Fibroblast of lung (primary cell): ENCODE measurements at regions not wholly inside any gene's neighbourhood (a gene's known extent, or its start where the extent isn't known, plus 50 kb on each side); places are given as distances from the start of the nearest gene placed in this dataset.

Experiments
- DNase-seq, 2 donors: peaks; one replicate each; pipeline versions ENCODE4 v3.0.0 to v3.0.0-alpha.2; 2010; ENCODE audit warnings: low read depth in 2 of 2
- H2AFZ ChIP-seq: 2 replicates; pipeline ENCODE4 v1.5.1; 2012; ENCODE audit warnings: low read length, control low read depth, inconsistent platforms
- H3K27ac ChIP-seq: 2 replicates; pipeline ENCODE4 v1.5.1; 2011; ENCODE audit warnings: low read length, control low read depth; ENCODE audit not compliant: insufficient read depth
- H3K27me3 ChIP-seq: 2 replicates; pipeline ENCODE4 v1.5.1; 2011; ENCODE audit warnings: mild to moderate bottlenecking, low read length; ENCODE audit not compliant: control insufficient read depth, insufficient read depth
- H3K36me3 ChIP-seq: 2 replicates; pipeline ENCODE4 v1.5.1; 2011; ENCODE audit warnings: low read length; ENCODE audit not compliant: control insufficient read depth, insufficient read depth
- H3K4me1 ChIP-seq: 2 replicates; pipeline ENCODE4 v1.5.1; 2011; ENCODE audit warnings: low read length; ENCODE audit not compliant: control insufficient read depth, insufficient read depth; ENCODE audit errors: extremely low read depth
- H3K4me2 ChIP-seq: 2 replicates; pipeline ENCODE4 v1.5.1; 2011; ENCODE audit warnings: low read length, control low read depth; ENCODE audit not compliant: insufficient read depth; ENCODE audit errors: extremely low read depth
- H3K4me3 ChIP-seq, 4 experiments: fragments of 200-600 bp in 1 of 4; sonication (generic) in 1 of 4; replicated peaks in 1 of 4; 2 replicates each; pipeline ENCODE4 v1.5.1; 2011 to 2016; ENCODE audit warnings: low read length in 4 of 4, low read depth in 3 of 4, mild to moderate bottlenecking in 3 of 4, control low read depth in 2 of 4, inconsistent platforms in 1 of 4, mixed read lengths in 1 of 4; ENCODE audit not compliant: insufficient read depth in 1 of 4; ENCODE audit errors: control extremely low read depth in 1 of 4
- H3K79me2 ChIP-seq: 2 replicates; pipeline ENCODE4 v1.5.1; 2012; ENCODE audit warnings: mild to moderate bottlenecking, low read length, inconsistent platforms; ENCODE audit not compliant: control insufficient read depth, insufficient read depth
- H3K9ac ChIP-seq: 2 replicates; pipeline ENCODE4 v1.5.1; 2011; ENCODE audit warnings: mild to moderate bottlenecking, low read length, control low read depth; ENCODE audit not compliant: insufficient read depth
- H3K9me3 ChIP-seq: 2 replicates; pipeline ENCODE4 v1.5.1; 2012; ENCODE audit warnings: low read depth, low read length; ENCODE audit not compliant: control insufficient read depth, insufficient read depth
- H4K20me1 ChIP-seq: 2 replicates; pipeline ENCODE4 v1.5.1; 2011; ENCODE audit warnings: low read length; ENCODE audit not compliant: control insufficient read depth, insufficient read depth; ENCODE audit errors: extremely low read depth
- CTCF ChIP-seq, 2 donors: IDR thresholded peaks in 1 of 2; conservative IDR thresholded peaks in 1 of 2; 1 replicate in 1 of 2; 2 replicates in 1 of 2; pipeline ENCODE4 v1.5.1; 2011 to 2012; ENCODE audit warnings: low read length in 2 of 2, control low read depth in 1 of 2, inconsistent platforms in 1 of 2, low read depth in 1 of 2, mild to moderate bottlenecking in 1 of 2
- EZH2 ChIP-seq: IDR thresholded peaks from 2 replicates; pipeline ENCODE4 v1.5.1; 2012; ENCODE audit warnings: low read length, control low read depth, mild to moderate bottlenecking; ENCODE audit errors: missing control alignments

DNA sequence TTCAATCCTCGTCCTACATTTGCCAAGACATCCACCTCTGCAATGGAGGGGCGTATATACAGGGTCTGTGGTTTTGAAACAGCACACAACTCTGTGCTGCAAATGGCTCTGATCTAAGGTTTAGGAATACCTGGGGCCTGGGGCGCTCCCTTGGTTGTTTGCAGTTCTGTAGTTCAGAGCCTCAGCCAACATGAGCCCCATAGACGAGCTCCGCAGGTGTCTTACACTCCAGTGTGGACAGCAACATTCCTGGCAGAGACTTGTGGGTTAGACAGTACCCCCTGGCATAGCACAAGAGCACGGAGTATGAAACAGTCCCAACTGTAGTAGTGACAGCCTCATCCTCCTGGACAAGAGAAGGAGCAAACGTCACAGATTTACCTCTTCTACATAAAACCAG is 120.3 kb upstream of the BARHL2 start:
- Histone ChIP-seq H3K9ac (no peak overlapping the region), H2AFZ (no peak overlapping the region), H3K9me3 (no peaks in the 10 kb centered on the region), H3K27me3 (peaks cover 45% of the 10 kb centered on the region), H3K4me1 (no peaks in the 10 kb centered on the region), H3K4me2 (no peak overlapping the region), H3K27ac (no peak overlapping the region), H3K79me2 (no peaks in the 10 kb centered on the region), H3K36me3 (no peaks in the 10 kb centered on the region), H4K20me1 (no peaks in the 10 kb centered on the region), H3K4me3 (no peak overlapping the region)
- DNase-seq = no peak
- no peak for TF ChIP-seq CTCF (conservative IDR thresholded peaks at IDR 0.05 in 1 of 2, IDR thresholded peaks at IDR 0.05 in 1 of 2; ENCODE audit: low read depth in 1 of 2, low read length in 2 of 2)

DNA sequence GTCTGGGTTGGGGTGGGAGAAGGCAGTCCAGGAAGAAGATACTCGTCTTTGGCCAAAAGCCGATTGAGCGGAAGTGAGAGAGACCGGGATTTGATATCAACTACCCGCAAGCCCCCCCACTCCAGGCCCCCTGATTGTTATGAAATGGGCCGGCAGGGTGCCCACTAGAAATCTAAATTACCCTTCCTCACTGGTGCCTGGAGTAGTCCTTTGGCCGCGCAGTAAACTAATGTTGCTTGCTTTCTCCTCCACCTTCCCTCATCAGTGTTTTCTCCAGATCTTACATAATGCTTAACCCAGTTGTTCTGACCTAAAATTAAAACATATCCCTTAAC is 119.2 kb upstream of the BARHL2 start:
- Histone ChIP-seq H3K36me3 (no peaks in the 10 kb centered on the region), H3K9me3 (no peaks in the 10 kb centered on the region), H3K9ac (no peak overlapping the region), H3K27ac (no peak overlapping the region), H3K4me1 (no peaks in the 10 kb centered on the region), H3K79me2 (no peaks in the 10 kb centered on the region), H2AFZ (no peak overlapping the region), H4K20me1 (no peaks in the 10 kb centered on the region), H3K4me3 (no peak overlapping the region), H3K4me2 (no peak overlapping the region), H3K27me3 (peaks cover 49% of the 10 kb centered on the region)
- no peak for TF ChIP-seq CTCF (conservative IDR thresholded peaks at IDR 0.05 in 1 of 2, IDR thresholded peaks at IDR 0.05 in 1 of 2; ENCODE audit: low read depth in 1 of 2, low read length in 2 of 2)
- no peak for TF ChIP-seq EZH2
- no peak for DNase-seq

GRCh38 chr1:90835661-90836344 is 118.7 kb upstream of the BARHL2 start:
- Histone ChIP-seq H2AFZ (no peak overlapping the region), H3K4me3 (peak overlapping the region in 1 of 4 experiments; percentile 22), H4K20me1 (no peaks in the 10 kb centered on the region), H3K27me3 (peaks cover 47% of the 10 kb centered on the region), H3K9ac (no peak overlapping the region), H3K4me2 (peak overlapping the region; percentile 32), H3K79me2 (no peaks in the 10 kb centered on the region), H3K27ac (no peak overlapping the region), H3K9me3 (no peaks in the 10 kb centered on the region), H3K36me3 (no peaks in the 10 kb centered on the region), H3K4me1 (no peaks in the 10 kb centered on the region)
- DNase-seq = no peak
- TF ChIP-seq EZH2 (peak; percentile 69), CTCF (conservative IDR thresholded peaks at IDR 0.05 in 1 of 2, IDR thresholded peaks at IDR 0.05 in 1 of 2; ENCODE audit: low read depth in 1 of 2, low read length in 2 of 2) (no peak)
